ENCODE measurements at regions not wholly inside any gene's neighbourhood (a gene's known extent, or its start where the extent isn't known, plus 50 kb on each side); places are given as distances from the start of the nearest gene placed in this dataset.

DNA sequence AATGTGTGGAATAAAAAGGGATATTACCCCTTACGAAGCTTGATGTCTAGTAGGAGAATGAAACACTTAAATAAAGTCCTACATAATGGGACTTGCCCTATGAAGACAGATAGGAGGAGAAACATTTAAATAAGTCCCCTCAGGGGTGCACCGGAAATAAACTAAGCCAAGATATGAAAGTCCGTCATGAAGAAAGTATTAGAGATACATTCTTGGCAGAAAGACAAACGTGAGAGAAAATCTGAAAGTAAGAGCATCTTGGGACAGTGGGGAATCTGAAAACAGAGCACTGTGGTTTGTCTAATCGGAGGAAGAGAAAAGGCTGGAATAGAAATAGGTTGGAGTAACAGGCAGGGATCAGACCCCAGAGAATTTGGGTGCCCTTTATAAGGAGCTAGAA is 516.9 kb upstream of the DSEL start:
- ATAC-seq (no peak), DNase-seq (ENCODE audit: low read depth, low spot score) (no peak)
- intact Hi-C loops (cut with micrococcal nuclease; ENCODE audit: unreplicated experiment), result no loop called here
- BruUV-seq (replicated peaks), result no TSS peak
- Histone ChIP-seq H3K36me3 (ENCODE audit: control insufficient read depth, insufficient read depth, low read length) (no peaks in the 10 kb centered on the region), H3K4me3 (ENCODE audit: low read depth in 2 of 2, low read length in 2 of 2) (no peak overlapping the region), H3K27me3 (ENCODE audit: control insufficient read depth, insufficient read depth, low read length) (no peaks in the 10 kb centered on the region), H3K9me3 (ENCODE audit: control insufficient read depth, insufficient read depth, low read depth, low read length) (no peaks in the 10 kb centered on the region), H3K27ac (ENCODE audit: low read length) (no peak overlapping the region), H3K4me1 (ENCODE audit: control insufficient read depth, insufficient read depth, low read length) (no peaks in the 10 kb centered on the region)
- ChIA-PET CTCF (no interaction called here), POLR2A (no interaction called here)
- TF ChIP-seq, protein P1, sequence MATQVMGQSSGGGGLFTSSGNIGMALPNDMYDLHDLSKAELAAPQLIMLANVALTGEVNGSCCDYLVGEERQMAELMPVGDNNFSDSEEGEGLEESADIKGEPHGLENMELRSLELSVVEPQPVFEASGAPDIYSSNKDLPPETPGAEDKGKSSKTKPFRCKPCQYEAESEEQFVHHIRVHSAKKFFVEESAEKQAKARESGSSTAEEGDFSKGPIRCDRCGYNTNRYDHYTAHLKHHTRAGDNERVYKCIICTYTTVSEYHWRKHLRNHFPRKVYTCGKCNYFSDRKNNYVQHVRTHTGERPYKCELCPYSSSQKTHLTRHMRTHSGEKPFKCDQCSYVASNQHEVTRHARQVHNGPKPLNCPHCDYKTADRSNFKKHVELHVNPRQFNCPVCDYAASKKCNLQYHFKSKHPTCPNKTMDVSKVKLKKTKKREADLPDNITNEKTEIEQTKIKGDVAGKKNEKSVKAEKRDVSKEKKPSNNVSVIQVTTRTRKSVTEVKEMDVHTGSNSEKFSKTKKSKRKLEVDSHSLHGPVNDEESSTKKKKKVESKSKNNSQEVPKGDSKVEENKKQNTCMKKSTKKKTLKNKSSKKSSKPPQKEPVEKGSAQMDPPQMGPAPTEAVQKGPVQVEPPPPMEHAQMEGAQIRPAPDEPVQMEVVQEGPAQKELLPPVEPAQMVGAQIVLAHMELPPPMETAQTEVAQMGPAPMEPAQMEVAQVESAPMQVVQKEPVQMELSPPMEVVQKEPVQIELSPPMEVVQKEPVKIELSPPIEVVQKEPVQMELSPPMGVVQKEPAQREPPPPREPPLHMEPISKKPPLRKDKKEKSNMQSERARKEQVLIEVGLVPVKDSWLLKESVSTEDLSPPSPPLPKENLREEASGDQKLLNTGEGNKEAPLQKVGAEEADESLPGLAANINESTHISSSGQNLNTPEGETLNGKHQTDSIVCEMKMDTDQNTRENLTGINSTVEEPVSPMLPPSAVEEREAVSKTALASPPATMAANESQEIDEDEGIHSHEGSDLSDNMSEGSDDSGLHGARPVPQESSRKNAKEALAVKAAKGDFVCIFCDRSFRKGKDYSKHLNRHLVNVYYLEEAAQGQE (IDR thresholded peaks at IDR 0.05; ENCODE audit: insufficient read depth in 1 of 2, low read depth in 2 of 2, low read length in 1 of 2), result no peak
- TF ChIP-seq SIN3A (IDR thresholded peaks at IDR 0.05; ENCODE audit: borderline replicate concordance, insufficient read depth, low read depth, low read length) (no peak), TCF7L2 (IDR thresholded peaks at IDR 0.05; ENCODE audit: low read depth, low read length) (no peak), POLR2AphosphoS5 (IDR thresholded peaks at IDR 0.05; ENCODE audit: low read depth, low read length) (no peak)
- TF ChIP-seq, protein P2, sequence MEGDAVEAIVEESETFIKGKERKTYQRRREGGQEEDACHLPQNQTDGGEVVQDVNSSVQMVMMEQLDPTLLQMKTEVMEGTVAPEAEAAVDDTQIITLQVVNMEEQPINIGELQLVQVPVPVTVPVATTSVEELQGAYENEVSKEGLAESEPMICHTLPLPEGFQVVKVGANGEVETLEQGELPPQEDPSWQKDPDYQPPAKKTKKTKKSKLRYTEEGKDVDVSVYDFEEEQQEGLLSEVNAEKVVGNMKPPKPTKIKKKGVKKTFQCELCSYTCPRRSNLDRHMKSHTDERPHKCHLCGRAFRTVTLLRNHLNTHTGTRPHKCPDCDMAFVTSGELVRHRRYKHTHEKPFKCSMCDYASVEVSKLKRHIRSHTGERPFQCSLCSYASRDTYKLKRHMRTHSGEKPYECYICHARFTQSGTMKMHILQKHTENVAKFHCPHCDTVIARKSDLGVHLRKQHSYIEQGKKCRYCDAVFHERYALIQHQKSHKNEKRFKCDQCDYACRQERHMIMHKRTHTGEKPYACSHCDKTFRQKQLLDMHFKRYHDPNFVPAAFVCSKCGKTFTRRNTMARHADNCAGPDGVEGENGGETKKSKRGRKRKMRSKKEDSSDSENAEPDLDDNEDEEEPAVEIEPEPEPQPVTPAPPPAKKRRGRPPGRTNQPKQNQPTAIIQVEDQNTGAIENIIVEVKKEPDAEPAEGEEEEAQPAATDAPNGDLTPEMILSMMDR (IDR thresholded peaks at IDR 0.05), result no peak
- in situ Hi-C loops (cut with HindIII; ENCODE audit: low pct_unique_long_range_greater_than_20kb, low sequenced_read_pairs), result no loop called here

DNA sequence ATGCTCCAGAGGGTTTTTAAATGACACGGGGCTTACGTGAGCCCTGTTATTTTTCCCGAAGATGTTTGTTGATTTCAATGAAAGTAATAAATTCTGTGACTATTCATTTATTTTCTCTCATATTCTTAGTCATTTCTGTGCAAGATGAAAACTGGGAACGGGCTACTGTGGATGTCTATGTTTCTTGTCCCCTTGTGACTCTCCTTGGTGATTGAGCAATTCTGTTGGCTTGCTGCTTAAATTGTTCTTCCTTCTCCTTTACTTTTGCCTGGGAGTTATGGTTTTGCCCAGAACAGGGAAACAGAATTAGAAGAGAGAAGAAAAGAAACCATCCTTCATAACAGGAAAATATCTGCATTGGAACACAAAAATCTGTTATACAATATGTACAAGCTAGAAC is 508.2 kb upstream of the DSEL start:
- no peaks in the 10 kb centered on the region for H3K9me3 ChIP-seq (ENCODE audit: control insufficient read depth, insufficient read depth, low read depth, low read length)
- ChIA-PET CTCF (no interaction called here), POLR2A (no interaction called here)
- ATAC-seq, result no peak
- TF ChIP-seq, protein P2 (IDR thresholded peaks at IDR 0.05), result no peak
- TF ChIP-seq POLR2AphosphoS5 (IDR thresholded peaks at IDR 0.05; ENCODE audit: low read depth, low read length), result no peak
- H3K4me1 ChIP-seq (ENCODE audit: control insufficient read depth, insufficient read depth, low read length), result no peaks in the 10 kb centered on the region
- in situ Hi-C loops (cut with HindIII; ENCODE audit: low pct_unique_long_range_greater_than_20kb, low sequenced_read_pairs) (no loop called here), intact Hi-C loops (cut with micrococcal nuclease; ENCODE audit: unreplicated experiment) (no loop called here)
- DNase-seq (ENCODE audit: low read depth, low spot score), result no peak
- no TSS peak for BruUV-seq (replicated peaks)
- H3K36me3 ChIP-seq (ENCODE audit: control insufficient read depth, insufficient read depth, low read length), result no peaks in the 10 kb centered on the region
- no peaks in the 10 kb centered on the region for H3K27me3 ChIP-seq (ENCODE audit: control insufficient read depth, insufficient read depth, low read length)
- H3K27ac ChIP-seq (ENCODE audit: low read length), result no peak overlapping the region
- H3K4me3 ChIP-seq (ENCODE audit: low read depth in 2 of 2, low read length in 2 of 2), result no peak overlapping the region

DNA sequence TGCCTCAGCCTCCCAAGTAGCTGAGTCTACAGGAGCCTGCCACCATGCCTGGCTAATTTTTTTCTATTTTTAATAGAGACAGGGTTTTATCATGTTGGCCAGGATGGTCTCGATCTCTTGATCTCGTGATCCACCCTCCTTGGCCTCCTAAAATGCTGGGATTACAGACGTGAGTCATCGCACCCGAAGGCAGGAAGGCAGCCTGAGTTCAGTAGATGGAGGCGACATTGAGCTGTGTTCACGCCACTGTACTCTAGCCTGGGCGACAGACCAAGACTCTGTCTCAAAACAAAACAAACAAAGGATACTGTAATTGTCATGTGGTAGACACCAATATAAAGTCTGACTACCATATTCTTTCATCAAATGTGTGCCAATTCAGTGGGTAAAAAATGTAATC is 500.9 kb upstream of the DSEL start:
- ATAC-seq (no peak), DNase-seq (ENCODE audit: low read depth, low spot score) (no peak)
- Histone ChIP-seq H3K27ac (ENCODE audit: low read length) (no peak overlapping the region), H3K27me3 (ENCODE audit: control insufficient read depth, insufficient read depth, low read length) (no peaks in the 10 kb centered on the region), H3K4me1 (ENCODE audit: control insufficient read depth, insufficient read depth, low read length) (no peaks in the 10 kb centered on the region), H3K9me3 (ENCODE audit: control insufficient read depth, insufficient read depth, low read depth, low read length) (no peaks in the 10 kb centered on the region), H3K4me3 (ENCODE audit: low read depth in 2 of 2, low read length in 2 of 2) (no peak overlapping the region), H3K36me3 (ENCODE audit: control insufficient read depth, insufficient read depth, low read length) (no peaks in the 10 kb centered on the region)
- POLR2A ChIA-PET, result no interaction called here
- in situ Hi-C loops (cut with HindIII; ENCODE audit: low pct_unique_long_range_greater_than_20kb, low sequenced_read_pairs) (no loop called here), intact Hi-C loops (cut with micrococcal nuclease; ENCODE audit: unreplicated experiment) (no loop called here)
- CTCF ChIA-PET, result no interaction called here
- TF ChIP-seq, protein P2 (IDR thresholded peaks at IDR 0.05), result no peak
- TF ChIP-seq SIN3A (IDR thresholded peaks at IDR 0.05; ENCODE audit: borderline replicate concordance, insufficient read depth, low read depth, low read length), result no peak
- no peak for TF ChIP-seq POLR2AphosphoS5 (IDR thresholded peaks at IDR 0.05; ENCODE audit: low read depth, low read length)
- TF ChIP-seq, protein P1 (IDR thresholded peaks at IDR 0.05; ENCODE audit: insufficient read depth in 1 of 2, low read depth in 2 of 2, low read length in 1 of 2), result no peak
- TF ChIP-seq TCF7L2 (IDR thresholded peaks at IDR 0.05; ENCODE audit: low read depth, low read length), result no peak
- BruUV-seq (replicated peaks), result no TSS peak
